GM04504 (cell line): ENCODE measurements at regions not wholly inside any gene's neighbourhood (a gene's known extent, or its start where the extent isn't known, plus 50 kb on each side); places are given as distances from the start of the nearest gene placed in this dataset.

ENCODE experiments used
- DNase-seq: peaks from one replicate; pipeline ENCODE4 v3.0.0-alpha.2; 2012; ENCODE audit warnings: low read depth

DNA sequence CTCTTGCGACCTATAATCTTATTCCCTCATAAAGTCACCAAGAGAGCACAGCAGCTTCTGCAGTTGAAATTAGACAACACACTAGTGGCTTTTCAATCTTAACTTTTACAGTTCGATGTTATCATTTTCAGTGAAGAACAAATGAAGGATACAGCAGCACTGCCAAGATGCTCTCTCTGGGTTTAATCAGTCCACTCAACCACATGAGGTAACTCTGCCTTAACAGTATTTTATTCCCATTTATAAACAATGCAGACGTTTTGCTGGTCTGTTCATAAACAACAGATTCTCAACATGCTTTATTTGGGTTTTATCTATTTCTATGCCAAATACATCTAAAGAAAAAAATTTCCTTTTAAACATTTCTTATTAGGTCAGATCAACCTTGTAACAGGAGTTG is 646.0 kb upstream of the FAM241A start:
- DNase-seq = no peak

- DNase-seq = no peak
Measured at GRCh38 chr4:111499706-111500105, 645.5 kb upstream of the FAM241A start.

GRCh38 chr4:111500858-111501257 is 644.4 kb upstream of the FAM241A start:
- no peak for DNase-seq

- DNase-seq = no peak
Measured at GRCh38 chr4:111501946-111502345, 643.3 kb upstream of the FAM241A start.

DNA sequence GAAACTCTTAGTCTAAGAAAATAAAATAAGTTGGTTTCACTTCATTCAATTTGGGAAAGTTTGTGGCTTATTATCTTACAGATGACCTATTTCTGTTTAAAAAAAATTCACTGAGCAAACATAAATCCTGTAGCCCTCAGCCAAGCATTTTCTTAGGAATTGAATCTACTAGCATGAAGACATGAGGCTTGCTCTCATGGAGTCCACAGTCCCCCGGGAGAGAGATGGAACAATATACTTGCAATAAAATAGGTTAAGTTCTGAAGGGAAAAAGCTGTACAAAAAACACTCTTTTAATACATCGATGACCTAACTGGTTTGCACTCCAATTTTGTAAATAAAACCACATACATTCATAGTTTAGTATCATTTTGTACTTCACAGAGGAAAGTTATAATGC is 642.6 kb upstream of the FAM241A start:
- DNase-seq = no peak

GRCh38 chr4:111506706-111507105 is 638.5 kb upstream of the FAM241A start:
- DNase-seq = peak; percentile 54

DNA sequence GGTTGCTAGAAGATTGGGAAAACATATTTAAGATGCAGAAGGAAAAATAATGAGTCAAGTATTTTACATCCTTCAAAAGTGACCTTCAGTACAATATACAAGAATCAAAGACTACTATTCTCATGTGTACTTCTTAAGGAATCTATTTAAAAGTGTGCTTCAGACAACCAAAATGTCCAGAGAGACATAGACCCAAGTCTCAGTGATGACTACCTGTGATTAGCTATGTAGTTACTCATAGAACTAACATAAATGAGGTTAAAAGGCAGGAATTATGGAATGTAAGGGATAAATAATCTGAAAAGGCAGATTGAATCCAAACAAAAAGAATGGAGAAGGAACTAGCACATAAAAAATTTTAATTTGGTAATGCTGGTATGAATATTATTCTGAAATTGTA is 634.7 kb upstream of the FAM241A start:
- DNase-seq = no peak

DNA sequence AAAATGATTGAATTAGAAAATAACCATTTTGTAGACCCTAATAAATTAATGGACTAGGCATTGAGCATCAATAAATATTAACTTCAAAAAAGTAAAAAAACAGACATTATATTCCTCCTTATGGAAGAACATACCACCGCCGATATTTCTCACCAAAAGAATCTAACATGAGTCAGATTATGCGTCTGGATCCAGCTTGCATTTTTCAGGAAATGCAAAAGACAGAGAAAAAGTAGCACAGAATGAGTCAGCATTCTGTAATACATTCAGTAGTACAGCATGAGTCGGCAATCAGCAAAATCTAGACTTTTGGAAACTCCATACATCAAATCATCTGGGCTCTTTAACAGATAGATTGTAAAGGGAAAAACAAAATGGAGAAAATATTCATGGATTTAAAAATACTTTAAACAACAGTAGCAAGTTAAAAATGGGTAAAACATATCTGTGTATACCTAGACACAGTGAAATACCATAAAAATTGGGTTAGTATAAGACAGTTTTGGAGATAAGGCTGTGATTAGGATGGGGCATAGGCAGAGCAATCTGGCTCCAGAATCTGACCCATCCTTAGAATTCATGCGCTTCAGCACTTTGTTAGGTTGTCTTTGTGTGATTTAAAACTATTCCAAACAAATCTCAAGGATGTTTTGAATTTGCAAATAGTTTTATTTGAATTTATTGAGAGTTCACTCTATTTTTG is 633.0 kb upstream of the FAM241A start:
- peak; percentile 64 for DNase-seq

DNA sequence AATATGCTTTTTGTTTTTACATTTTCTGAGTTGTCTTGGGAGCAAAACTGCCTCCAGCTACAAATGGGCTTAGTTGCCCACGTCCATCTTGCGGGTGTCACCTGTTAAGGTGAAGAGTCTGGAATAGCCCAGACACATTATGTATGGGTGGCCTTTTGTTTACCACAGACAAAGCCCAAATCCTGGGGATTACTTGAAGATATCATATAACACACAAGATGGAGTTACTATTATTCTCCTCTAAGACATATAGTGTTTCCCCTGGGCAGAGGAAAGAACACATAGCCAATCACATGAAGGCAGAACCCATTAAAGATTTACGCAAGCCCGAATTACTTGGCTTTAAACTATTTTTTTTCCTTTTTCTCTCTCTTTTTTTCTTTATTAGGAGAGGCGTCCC is 625.6 kb upstream of the FAM241A start:
- DNase-seq = no peak

DNA sequence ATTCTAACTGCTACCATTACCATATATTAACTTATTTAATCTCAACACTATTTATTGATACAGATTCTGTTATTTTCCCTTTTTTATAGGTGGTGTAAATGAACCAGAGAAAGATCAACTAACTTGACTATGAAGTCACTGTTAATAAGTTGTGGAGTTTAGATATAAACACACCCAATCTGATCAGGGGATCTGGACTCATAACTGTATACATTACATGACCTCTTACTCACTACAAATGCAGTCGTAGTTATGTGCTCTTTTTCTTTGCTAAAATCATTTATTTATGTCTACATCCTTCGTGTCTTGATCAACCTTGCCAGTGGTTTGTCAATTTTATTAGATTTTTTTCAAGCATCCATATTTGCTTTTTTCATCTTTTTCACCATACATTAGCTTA is 614.8 kb upstream of the FAM241A start:
- no peak for DNase-seq

DNA sequence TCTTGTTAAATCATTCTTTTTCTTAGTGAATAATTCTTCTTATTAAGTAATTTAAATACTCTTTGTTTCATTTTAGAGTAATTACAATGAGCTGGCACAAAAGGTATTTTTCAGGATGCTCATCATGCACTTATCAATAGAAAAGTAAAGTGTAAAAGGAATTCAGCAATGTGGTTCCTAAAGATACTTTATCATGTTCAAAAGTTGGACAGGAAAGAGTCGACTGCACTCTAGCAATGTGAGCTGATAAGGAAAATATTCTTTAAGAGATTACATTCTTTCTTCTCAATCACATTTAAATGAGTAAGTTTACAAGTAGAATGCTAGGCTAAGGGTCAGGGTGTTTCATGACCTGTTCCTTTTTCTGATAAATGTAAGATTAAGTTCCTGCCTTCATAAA is 609.5 kb upstream of the FAM241A start:
- no peak for DNase-seq

GRCh38 chr4:111537165-111537564 is 608.1 kb upstream of the FAM241A start:
- no peak for DNase-seq

- DNase-seq = peak; percentile 38
Measured at GRCh38 chr4:111537871-111538270, 607.4 kb upstream of the FAM241A start.

GRCh38 chr4:111540671-111541070 is 604.6 kb upstream of the FAM241A start:
- no peak for DNase-seq

DNA sequence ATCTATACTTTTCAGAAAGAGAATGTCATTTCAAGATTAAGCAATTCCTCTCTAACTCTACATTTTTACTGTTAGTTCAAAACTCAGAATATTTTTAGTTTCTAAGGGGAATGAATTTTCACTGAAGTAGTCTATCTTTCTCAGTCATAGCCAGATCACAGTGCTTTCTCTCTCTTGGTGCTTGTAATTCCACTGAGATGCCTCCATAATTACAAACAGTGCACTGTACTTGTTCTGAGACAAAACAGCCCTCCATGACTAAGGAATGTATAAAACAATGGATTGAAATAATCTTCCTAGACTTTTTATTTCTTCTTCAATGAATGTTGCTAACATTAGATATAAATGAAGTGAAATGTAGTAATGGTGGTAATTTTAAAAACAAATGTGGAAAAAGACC is 603.2 kb upstream of the FAM241A start:
- no peak for DNase-seq

DNA sequence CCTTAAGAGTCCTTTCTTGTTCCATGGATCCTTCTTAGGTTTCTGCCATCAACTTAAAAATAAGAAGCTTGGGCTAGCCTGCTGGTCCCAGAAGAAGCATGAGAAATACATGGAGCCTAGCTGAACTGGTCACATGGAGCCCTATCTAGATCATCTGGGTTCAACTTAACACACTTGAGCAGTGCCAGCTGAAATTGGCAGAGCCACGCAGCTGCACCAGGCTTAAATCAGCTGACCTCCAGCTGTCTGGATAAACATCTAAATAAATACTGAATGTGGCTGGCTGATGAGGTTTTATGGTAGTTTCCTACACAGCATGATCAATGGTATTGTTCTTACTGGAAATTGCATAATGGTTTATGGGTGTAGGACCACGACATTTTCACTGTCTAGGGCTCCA is 598.4 kb upstream of the FAM241A start:
- no peak for DNase-seq

DNA sequence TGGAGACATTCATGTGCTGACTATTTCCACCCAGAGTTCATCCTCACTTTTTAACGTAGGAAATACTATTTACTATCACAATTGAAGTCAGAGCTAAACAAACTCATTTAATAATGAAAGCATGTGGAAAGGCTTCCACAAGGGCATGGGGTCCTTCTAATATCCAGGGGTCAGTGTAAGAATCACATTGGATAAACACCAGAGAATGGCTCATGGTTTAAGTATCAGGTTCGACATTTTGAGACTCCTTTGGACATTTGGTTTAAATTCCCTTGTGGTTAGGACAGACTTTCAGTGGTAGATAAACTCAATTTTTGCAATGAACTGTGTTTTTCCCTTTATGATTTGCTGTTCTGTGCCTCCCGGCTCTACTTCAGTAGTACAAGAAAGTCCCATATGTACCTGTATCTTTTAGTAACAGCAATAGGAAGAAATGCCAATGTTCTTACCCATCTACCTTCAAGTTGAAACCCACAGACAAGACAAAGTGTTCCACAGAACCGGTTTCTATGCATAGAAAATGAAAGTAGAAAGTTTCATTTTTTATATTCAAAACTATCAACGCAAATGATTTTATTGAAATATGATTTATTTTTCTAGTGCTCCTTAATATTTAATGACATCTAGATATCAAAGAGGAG is 589.0 kb upstream of the FAM241A start:
- DNase-seq = no peak

DNA sequence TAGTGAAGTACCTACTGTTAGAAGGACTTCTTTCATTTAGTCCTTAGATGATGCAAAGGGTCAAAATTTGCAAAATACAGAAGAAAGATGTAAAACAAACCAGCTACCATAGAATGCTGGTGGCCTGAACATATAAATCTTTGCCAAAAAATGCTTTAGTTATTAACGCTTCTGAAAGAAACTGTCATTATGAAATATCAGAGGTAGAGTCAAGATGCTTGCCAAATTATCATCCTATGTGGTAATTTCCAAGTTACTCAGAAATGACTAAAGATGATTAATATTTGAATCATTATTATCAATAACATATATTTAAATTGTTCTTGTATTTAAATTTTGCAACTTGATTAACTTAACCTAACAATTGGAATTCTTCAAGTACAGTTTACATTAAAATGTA is 588.4 kb upstream of the FAM241A start:
- no peak for DNase-seq

- DNase-seq = peak; percentile 28
Measured at GRCh38 chr4:111562826-111563225, 582.4 kb upstream of the FAM241A start.

GRCh38 chr4:111572470-111572869 is 572.8 kb upstream of the FAM241A start:
- DNase-seq = no peak

GRCh38 chr4:111573386-111573785 is 571.9 kb upstream of the FAM241A start:
- no peak for DNase-seq

- DNase-seq = no peak
Measured at GRCh38 chr4:111579767-111580166, 565.5 kb upstream of the FAM241A start.

DNA sequence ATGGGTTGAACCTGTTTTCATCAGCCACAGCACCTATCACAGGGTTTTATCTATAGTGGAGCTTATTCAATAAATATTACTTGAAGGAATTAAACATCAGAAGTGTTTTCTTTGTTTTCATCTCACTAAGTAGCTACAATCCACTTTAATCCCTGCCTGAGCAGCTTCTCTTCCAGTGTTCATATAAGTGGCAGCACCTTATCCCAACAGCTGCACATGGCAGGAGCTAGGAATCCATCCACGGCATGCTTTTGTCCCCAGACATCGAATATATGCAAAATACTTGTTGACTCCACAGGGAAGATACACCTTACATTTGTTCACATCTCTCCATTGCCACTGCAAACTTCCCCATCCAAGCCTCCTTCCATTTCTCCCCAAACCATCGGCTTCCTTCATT is 549.8 kb upstream of the FAM241A start:
- no peak for DNase-seq

DNA sequence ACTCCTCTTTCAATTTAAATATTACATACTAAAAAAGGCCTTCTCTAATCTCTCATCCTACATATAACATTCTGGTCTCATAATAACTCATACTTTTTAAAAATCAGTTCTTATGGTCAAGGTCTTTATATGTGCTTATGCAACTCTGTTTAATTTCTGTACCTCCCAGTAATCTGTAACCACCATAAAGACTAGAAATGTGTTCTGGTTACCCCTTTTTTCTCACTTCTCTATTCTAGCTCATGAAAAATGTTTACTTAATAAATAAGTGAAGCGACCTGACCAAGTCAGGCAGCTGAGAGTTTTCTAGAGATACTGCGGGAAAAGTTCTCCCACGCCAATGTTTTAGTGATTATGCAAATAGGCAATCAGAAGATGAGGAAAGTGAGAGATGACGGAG is 548.8 kb upstream of the FAM241A start:
- no peak for DNase-seq
